ENCODE measurements at regions not wholly inside any gene's neighbourhood (a gene's known extent, or its start where the extent isn't known, plus 50 kb on each side); places are given as distances from the start of the nearest gene placed in this dataset.

- no peak overlapping the region for H3K4me3 Mint-ChIP-seq
- H3K36me3 Mint-ChIP-seq (ENCODE audit: low read depth), result no peaks in the 10 kb centered on the region
These were observed 67.2 kb downstream of the NAV1 start for GRCh38 chr1:201606096-201606495.

GRCh38 chr1:201606623-201607022 is 67.7 kb downstream of the NAV1 start:
- Mint-ChIP-seq H3K27ac (no peak overlapping the region), H3K27me3 (ENCODE audit: low read depth) (peaks cover 21% of the 10 kb centered on the region), H3K4me1 (peaks cover 13% of the 10 kb centered on the region), H3K9me3 (no peaks in the 10 kb centered on the region), H3K4me3 (no peak overlapping the region), H3K36me3 (ENCODE audit: low read depth) (no peaks in the 10 kb centered on the region)
- no peak for TF ChIP-seq CTCF (IDR thresholded peaks at IDR 0.05; ENCODE audit: unreplicated experiment in 3 of 3)

More at GRCh38 chr1:201606096-201606495, 67.2 kb downstream of the NAV1 start:
- peaks cover 13% of the 10 kb centered on the region for H3K4me1 Mint-ChIP-seq
- H3K27ac Mint-ChIP-seq, result no peak overlapping the region
- no peaks in the 10 kb centered on the region for H3K9me3 Mint-ChIP-seq
- peaks cover 27% of the 10 kb centered on the region for H3K27me3 Mint-ChIP-seq (ENCODE audit: low read depth)
- no peak for TF ChIP-seq CTCF (IDR thresholded peaks at IDR 0.05; ENCODE audit: unreplicated experiment in 3 of 3)

- H3K4me3 Mint-ChIP-seq, result no peak overlapping the region
- H3K27ac Mint-ChIP-seq, result no peak overlapping the region
- H3K27me3 Mint-ChIP-seq (ENCODE audit: low read depth), result peaks cover 21% of the 10 kb centered on the region
- H3K4me1 Mint-ChIP-seq, result peaks cover 13% of the 10 kb centered on the region
- no peaks in the 10 kb centered on the region for H3K36me3 Mint-ChIP-seq (ENCODE audit: low read depth)
- TF ChIP-seq CTCF (IDR thresholded peaks at IDR 0.05; ENCODE audit: unreplicated experiment in 3 of 3), result no peak
- H3K9me3 Mint-ChIP-seq, result no peaks in the 10 kb centered on the region
These were observed 69.9 kb downstream of the NAV1 start for GRCh38 chr1:201608635-201609395.

GRCh38 chr1:201609661-201610318 is 70.9 kb downstream of the NAV1 start:
- Mint-ChIP-seq H3K36me3 (ENCODE audit: low read depth) (no peaks in the 10 kb centered on the region), H3K27me3 (ENCODE audit: low read depth) (peaks cover 26% of the 10 kb centered on the region), H3K9me3 (no peaks in the 10 kb centered on the region), H3K27ac (no peak overlapping the region), H3K4me1 (peaks cover 21% of the 10 kb centered on the region), H3K4me3 (no peak overlapping the region)
- TF ChIP-seq CTCF (IDR thresholded peaks at IDR 0.05; ENCODE audit: unreplicated experiment in 3 of 3), result no peak

GRCh38 chr1:201610858-201611257 is 71.9 kb downstream of the NAV1 start:
- peaks cover 21% of the 10 kb centered on the region for H3K4me1 Mint-ChIP-seq
- TF ChIP-seq CTCF (IDR thresholded peaks at IDR 0.05; ENCODE audit: unreplicated experiment in 3 of 3), result no peak
- no peaks in the 10 kb centered on the region for H3K36me3 Mint-ChIP-seq (ENCODE audit: low read depth)
- H3K27ac Mint-ChIP-seq, result no peak overlapping the region
- H3K4me3 Mint-ChIP-seq, result no peak overlapping the region
- H3K9me3 Mint-ChIP-seq, result no peaks in the 10 kb centered on the region
- H3K27me3 Mint-ChIP-seq (ENCODE audit: low read depth), result peaks cover 21% of the 10 kb centered on the region
